Smooth muscle cell (in vitro differentiated cells): ENCODE measurements at regions not wholly inside any gene's neighbourhood (a gene's known extent, or its start where the extent isn't known, plus 50 kb on each side); places are given as distances from the start of the nearest gene placed in this dataset.

ENCODE experiments used
- DNase-seq: peaks from one replicate; lab custom pipeline; 2025; ENCODE audit not compliant: unreplicated experiment; lab: John Stamatoyannopoulos, UW
- H2AFZ ChIP-seq: fragments of 200-600 bp; sonication (generic); 2 replicates; pipeline ENCODE4 v1.6.0; 2016; ENCODE audit warnings: antibody characterized with exemption, low read depth, mild to moderate bottlenecking
- H3F3A ChIP-seq: fragments of 200-600 bp; sonication (generic); 2 replicates; pipeline ENCODE4 v1.6.0; 2017; ENCODE audit warnings: antibody characterized with exemption, low read depth
- H3K27ac ChIP-seq: fragments of 200-600 bp; sonication (generic); 2 replicates; pipeline ENCODE4 v1.5.1; 2016; ENCODE audit warnings: low read depth, mild to moderate bottlenecking
- H3K27me3 ChIP-seq: fragments of 200-600 bp; sonication (generic); 2 replicates; pipeline ENCODE4 v1.6.1; 2016; ENCODE audit warnings: low read depth, mild to moderate bottlenecking
- H3K36me3 ChIP-seq: fragments of 200-600 bp; sonication (generic); 2 replicates; pipeline ENCODE4 v1.5.1; 2016; ENCODE audit warnings: low read depth
- H3K4me1 ChIP-seq: fragments of 200-600 bp; sonication (generic); 2 replicates; pipeline ENCODE4 v1.5.1; 2016; ENCODE audit warnings: low read depth
- H3K4me2 ChIP-seq: fragments of 200-600 bp; sonication (generic); 2 replicates; pipeline ENCODE4 v1.6.0; 2016; ENCODE audit warnings: mild to moderate bottlenecking
- H3K4me3 ChIP-seq: fragments of 200-600 bp; sonication (generic); 2 replicates; pipeline ENCODE4 v1.5.1; 2016; ENCODE audit warnings: mild to moderate bottlenecking
- H3K79me2 ChIP-seq: fragments of 200-600 bp; sonication (generic); 2 replicates; pipeline ENCODE4 v1.6.0; 2016; ENCODE audit warnings: low read depth, mild to moderate bottlenecking
- H3K9ac ChIP-seq: fragments of 200-600 bp; sonication (generic); 2 replicates; pipeline ENCODE4 v1.6.0; 2016; ENCODE audit warnings: low read depth
- H3K9me3 ChIP-seq: fragments of 200-600 bp; sonication (generic); replicated peaks from 2 replicates; pipeline ENCODE4 v1.5.1; 2016; ENCODE audit warnings: low read depth
- H4K20me1 ChIP-seq: fragments of 200-600 bp; sonication (generic); 2 replicates; pipeline ENCODE4 v1.6.0; 2016; ENCODE audit warnings: low read depth
- WGBS: methylation state at CpG from one replicate; pipeline ENCODE4 v1.1.7; 2016; ENCODE audit warnings: low lambda C conversion rate; 5-methylcytosine and 5-hydroxymethylcytosine counted together
- TF ChIP-seq, protein P1 (sequence below): fragments of 200-600 bp; sonication (generic); IDR thresholded peaks from 2 replicates; pipeline ENCODE4 v1.5.1; 2017; ENCODE audit warnings: borderline replicate concordance, mild to moderate bottlenecking, antibody characterized with exemption; ENCODE audit not compliant: insufficient read depth, poor library complexity, severe bottlenecking

DNA sequence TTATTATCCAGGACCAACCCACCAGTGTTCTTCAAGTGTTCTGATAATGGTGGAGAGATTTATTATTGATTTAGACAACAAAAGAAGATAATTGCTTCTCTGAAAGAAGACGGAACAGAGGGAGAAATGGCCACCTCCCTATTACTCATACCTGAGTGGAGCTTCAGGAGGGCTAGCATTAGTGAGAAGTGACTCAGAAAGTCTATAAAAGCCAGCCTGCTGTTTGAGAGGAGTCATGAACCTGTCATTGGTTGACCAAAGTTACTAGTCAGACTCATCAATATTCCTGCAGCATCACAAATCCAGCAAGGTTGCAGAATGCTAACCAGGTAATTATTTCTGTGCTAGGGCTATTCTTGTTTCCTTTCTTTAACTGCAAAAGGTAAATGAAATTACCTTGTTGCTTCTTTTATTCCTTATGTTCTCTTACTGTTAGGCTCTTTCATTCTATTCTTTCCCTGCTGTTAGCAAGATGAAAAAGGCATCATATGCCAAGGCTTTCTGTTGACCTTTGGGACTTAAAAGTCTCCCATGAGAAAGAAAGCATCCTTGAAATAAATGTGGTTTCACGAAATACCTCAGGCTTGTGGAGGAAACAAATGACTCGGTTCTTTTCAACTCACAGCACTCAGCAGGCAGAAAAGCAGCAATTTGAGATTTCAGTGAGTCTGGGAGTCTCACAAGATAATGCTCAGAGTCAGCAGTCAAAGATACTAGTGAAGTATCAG is 256.4 kb upstream of the PHYHIPL start:
- WGBS: 4% methylated on average over 3 of the region's 3 CpGs
- DNase-seq: no peak
- no peaks in the 10 kb centered on the region for H4K20me1 ChIP-seq
- H3K4me1 ChIP-seq: peaks cover 20% of the 10 kb centered on the region
- H3K36me3 ChIP-seq: no peaks in the 10 kb centered on the region
- H3K9me3 ChIP-seq: no peaks in the 10 kb centered on the region
- TF ChIP-seq, protein P1, sequence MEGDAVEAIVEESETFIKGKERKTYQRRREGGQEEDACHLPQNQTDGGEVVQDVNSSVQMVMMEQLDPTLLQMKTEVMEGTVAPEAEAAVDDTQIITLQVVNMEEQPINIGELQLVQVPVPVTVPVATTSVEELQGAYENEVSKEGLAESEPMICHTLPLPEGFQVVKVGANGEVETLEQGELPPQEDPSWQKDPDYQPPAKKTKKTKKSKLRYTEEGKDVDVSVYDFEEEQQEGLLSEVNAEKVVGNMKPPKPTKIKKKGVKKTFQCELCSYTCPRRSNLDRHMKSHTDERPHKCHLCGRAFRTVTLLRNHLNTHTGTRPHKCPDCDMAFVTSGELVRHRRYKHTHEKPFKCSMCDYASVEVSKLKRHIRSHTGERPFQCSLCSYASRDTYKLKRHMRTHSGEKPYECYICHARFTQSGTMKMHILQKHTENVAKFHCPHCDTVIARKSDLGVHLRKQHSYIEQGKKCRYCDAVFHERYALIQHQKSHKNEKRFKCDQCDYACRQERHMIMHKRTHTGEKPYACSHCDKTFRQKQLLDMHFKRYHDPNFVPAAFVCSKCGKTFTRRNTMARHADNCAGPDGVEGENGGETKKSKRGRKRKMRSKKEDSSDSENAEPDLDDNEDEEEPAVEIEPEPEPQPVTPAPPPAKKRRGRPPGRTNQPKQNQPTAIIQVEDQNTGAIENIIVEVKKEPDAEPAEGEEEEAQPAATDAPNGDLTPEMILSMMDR: no peak
- H3K79me2 ChIP-seq: no peaks in the 10 kb centered on the region
- H3K4me3 ChIP-seq: no peak overlapping the region
- peak overlapping the region; percentile 86 for H3K27ac ChIP-seq
- peaks cover 11% of the 10 kb centered on the region for H3F3A ChIP-seq
- peak overlapping the region; percentile 42 for H2AFZ ChIP-seq
- H3K27me3 ChIP-seq: no peaks in the 10 kb centered on the region
- peak overlapping the region; percentile 59 for H3K9ac ChIP-seq
- peak overlapping the region; percentile 61 for H3K4me2 ChIP-seq

GRCh38 chr10:58920655-58921003 is 255.8 kb upstream of the PHYHIPL start:
- Histone ChIP-seq H3K4me1 (peaks cover 20% of the 10 kb centered on the region), H2AFZ (peak overlapping the region; percentile 42), H3K9me3 (no peaks in the 10 kb centered on the region), H3K4me2 (peak overlapping the region; percentile 61), H3F3A (peaks cover 11% of the 10 kb centered on the region), H3K79me2 (no peaks in the 10 kb centered on the region), H3K27me3 (no peaks in the 10 kb centered on the region), H3K36me3 (no peaks in the 10 kb centered on the region), H3K9ac (peak overlapping the region; percentile 59), H4K20me1 (no peaks in the 10 kb centered on the region), H3K27ac (peak overlapping the region; percentile 86), H3K4me3 (no peak overlapping the region)
- TF ChIP-seq, protein P1: no peak
- no peak for DNase-seq

DNA sequence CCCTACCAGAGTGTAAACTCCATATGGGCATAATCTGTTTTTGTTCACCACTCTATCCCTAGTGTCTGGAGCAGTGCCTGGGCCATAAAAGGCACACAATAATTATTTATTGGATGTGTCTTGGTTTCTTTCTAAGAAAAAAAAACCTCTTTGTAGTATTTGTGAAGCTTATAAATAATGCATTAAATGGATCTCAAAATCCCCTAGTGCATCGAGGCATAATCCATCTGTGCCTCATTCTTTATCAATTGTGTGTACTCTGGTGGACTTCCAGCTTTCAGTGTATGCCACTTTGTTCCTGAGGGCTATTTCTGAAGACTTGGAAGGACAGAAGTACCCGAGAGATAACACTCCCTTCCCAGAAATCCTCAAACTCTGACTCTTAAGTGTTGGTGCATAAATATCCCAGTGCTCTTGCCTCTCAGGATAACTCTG is 255.0 kb upstream of the PHYHIPL start:
- no peak for DNase-seq
- H4K20me1 ChIP-seq: no peaks in the 10 kb centered on the region
- no peak overlapping the region for H3K4me3 ChIP-seq
- H2AFZ ChIP-seq: peak overlapping the region; percentile 42
- no peaks in the 10 kb centered on the region for H3K36me3 ChIP-seq
- no peaks in the 10 kb centered on the region for H3K9me3 ChIP-seq
- peak overlapping the region; percentile 61 for H3K4me2 ChIP-seq
- no peaks in the 10 kb centered on the region for H3K79me2 ChIP-seq
- TF ChIP-seq, protein P1: no peak
- no peak overlapping the region for H3K9ac ChIP-seq
- peaks cover 11% of the 10 kb centered on the region for H3F3A ChIP-seq
- peaks cover 20% of the 10 kb centered on the region for H3K4me1 ChIP-seq
- 18% methylated on average over 2 of the region's 2 CpGs for WGBS
- no peaks in the 10 kb centered on the region for H3K27me3 ChIP-seq
- peak overlapping the region; percentile 86 for H3K27ac ChIP-seq

GRCh38 chr10:58925381-58925780 is 251.1 kb upstream of the PHYHIPL start:
- Histone ChIP-seq H3K4me1 (peaks cover 10% of the 10 kb centered on the region), H2AFZ (no peak overlapping the region), H3K9me3 (no peaks in the 10 kb centered on the region), H3K27ac (no peak overlapping the region), H3K4me2 (no peak overlapping the region), H3K9ac (no peak overlapping the region), H3K4me3 (no peak overlapping the region), H3K27me3 (no peaks in the 10 kb centered on the region), H3K79me2 (no peaks in the 10 kb centered on the region), H4K20me1 (no peaks in the 10 kb centered on the region), H3F3A (peaks cover 7% of the 10 kb centered on the region), H3K36me3 (no peaks in the 10 kb centered on the region)
- 86% methylated on average over 2 of the region's 2 CpGs for WGBS
- no peak for DNase-seq
- TF ChIP-seq, protein P1: no peak
